NCI-H345 (cell line): ENCODE measurements at regions not wholly inside any gene's neighbourhood (a gene's known extent, or its start where the extent isn't known, plus 50 kb on each side); places are given as distances from the start of the nearest gene placed in this dataset.
"Not testable (repeated sequence)": the region's sequence is repeated elsewhere in the genome, so short reads cannot be mapped to it uniquely, and the experiment has no call there.

Experiments
- DNase-seq: peaks from one replicate; lab custom pipeline; 2025; lab: John Stamatoyannopoulos, UW

DNA sequence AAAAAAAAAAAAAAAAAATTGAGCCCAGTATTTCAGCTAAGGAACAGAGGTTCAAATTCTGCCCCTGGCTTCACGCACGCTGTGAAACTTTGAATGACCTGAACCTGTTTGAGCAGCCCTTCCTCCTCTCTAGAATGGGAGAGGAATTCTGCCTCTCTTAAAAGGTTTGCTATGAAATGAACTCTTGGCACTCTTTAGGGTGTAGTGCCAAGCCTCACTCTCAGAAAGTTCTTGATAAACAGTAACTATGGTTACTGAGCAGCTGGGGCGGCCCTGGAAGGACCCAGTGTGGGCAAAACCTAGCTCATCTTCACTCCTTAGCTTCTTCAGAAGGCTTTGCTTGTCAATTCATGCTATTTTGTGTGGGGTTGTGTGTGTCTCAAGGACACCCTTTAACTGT, 73.7 kb downstream of the GEMIN8 start:
- DNase-seq = no peak

DNA sequence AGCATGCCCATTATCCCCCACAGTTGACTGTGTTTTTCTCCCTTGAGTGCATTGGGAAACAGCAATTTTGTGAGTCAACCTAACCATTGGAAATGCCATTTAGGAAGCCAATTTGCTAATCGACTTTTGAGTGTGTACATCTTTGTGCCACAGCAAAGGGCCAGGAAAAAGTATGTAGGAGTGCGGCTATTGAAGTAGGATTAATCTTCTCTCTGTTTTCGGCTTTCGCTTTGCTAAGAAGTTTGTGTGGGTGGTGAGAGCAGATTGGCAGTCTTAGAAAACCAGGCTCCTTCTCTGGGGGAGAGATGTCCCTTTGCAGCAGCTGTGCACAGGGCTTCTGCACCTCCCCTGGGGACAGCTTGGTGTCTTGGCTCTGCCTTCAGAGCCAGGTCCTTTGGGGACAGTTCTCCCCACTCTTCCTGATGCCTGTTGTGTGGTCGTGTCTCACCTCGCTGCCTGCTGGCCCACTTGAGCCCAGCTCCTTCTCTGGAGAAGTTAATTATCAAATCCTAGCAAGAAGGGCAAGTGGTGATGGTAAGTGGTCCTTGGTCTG, 74.5 kb downstream of the GEMIN8 start:
- DNase-seq = no peak

DNA sequence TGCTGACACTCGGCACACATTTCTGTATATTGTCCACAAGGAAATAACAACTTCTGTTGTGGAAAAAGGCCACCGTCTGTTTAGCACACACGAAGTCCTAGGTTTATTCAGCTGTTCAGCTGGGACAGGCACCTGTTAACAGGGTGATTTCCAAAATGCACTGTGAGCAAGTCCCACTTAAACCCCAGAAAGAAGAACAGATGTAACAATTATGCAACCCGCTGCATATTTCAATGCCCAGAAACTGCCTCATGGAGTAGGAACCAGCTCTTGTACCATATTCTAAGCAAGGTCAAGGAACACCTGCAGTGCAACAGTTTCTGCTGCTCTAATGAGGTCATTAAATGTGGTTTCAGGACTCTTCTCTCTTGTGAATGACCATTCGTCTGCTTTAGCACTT, 77.1 kb downstream of the GEMIN8 start:
- no peak for DNase-seq

DNA sequence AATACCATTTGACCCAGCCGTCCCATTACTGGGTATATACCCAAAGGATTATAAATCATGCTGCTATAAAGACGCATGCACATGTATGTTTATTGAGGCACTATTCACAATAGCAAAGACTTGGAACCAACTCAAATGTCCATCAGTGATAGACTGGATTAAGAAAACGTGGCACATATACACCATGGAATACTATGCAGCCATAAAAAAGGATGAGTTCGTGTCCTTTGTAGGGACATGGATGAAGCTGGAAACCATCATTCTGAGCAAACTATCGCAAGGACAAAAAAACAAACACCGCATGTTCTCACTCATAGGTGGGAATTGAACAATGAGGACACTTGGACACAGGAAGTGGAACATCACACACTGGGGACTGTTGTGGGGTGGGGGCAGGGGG, 83.5 kb downstream of the GEMIN8 start:
- DNase-seq = not testable (repeated sequence)

DNA sequence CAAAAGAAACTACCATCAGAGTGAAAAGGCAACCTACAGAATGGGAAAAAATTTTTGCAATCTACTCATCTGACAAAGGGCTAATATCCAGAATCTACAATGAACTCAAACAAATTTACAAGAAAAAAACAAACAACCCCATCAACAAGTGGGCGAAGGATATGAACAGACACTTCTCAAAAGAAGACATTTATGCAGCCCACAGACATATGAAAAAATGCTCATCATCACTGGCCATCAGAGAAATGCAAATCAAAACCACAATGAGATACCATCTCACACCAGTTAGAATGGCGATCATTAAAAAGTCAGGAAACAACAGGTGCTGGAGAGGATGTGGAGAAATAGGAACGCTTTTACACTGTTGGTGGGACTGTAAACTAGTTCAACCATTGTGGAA, 83.9 kb downstream of the GEMIN8 start:
- DNase-seq = not testable (repeated sequence)

DNA sequence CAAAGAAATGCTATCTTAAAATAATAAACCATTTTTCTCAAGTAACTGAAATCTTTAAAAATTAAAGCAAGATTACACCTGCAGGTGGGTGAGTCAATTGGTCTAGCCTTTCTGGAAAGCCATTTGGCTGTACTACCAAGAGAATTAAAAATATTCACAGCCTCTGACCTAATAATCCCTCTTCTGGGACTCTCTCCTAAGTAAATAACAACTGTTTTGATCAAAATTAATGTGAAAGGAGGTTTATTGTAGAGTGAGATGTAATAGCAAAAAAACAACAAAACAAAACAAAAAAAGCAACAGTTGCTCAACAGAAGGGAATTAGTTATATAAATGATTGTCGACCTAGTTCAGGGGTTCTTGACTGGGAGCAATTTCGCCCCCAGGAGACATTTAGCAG, 89.0 kb downstream of the GEMIN8 start:
- DNase-seq = no peak

DNA sequence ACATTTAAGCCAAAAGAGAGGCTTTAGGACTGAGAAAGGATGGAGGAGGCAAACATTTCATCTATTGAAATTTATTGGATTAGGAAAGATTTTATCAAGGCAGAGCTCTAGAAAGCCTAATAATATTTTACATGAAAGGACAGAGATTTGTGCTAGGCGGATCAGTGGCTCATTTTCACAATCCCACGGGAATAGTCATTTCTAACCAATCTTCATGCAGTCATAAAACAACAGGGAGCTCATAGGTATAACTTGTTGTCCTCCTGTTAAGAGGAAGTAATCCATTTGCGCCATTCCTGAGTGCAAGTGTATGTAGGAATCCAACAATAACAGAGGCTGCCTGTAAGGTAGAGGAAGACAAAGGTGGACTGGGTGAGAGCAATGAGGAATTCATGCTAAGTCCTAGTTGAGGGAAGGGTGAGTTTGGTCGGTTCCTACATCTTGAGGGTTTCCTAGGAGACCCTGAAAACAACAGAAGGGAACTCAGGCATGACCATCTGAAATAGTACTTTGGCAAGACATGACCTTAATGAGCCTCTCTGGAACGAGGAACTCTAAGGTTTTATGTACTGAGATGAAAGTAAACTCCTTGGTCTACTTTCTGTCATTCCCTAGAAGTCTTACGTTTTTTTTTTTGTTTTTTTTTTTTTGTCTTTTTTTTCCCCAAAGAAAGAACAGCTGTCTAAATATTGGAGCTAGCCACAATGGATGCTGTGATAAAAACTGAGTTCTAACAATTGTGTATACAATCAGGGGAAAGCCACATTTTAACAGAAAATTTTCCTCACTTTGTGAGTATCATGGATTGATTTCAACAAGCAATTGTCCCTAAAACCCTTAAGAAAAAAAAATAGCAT, 89.7 kb downstream of the GEMIN8 start:
- no peak for DNase-seq

DNA sequence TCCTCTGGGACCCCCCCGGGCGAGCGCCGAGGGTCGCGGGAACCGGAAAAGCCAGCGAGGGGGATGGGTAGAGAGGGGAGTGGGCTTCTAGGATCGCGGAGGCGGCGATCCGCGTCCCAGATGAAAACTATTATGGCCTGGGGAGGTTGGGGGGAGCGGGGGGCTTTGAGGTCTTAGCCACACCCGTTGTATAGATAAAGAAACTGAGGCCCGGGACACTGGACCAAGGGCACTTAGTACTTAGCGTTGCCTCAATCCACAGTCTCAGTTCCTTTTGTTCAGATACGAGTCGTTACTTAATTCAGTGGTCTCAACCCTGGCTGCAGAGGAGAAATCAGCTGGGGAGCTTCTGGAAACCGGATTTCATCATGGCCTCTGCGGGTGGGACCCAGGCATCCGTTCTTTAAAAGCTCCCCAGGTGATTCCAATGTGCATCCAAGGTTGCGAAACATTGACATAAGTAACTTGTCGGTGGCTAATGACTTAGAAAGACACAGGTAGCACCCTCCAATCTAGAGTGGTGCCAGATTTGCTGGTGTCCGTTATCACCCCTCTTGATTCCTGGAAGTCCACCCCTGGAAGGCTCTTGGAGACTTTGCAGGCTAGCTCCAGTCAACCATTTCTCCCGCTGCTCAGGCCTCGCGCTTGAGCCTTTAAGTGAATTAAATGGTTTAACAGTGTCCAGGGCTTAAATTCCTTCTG, 90.7 kb downstream of the GEMIN8 start:
- no peak for DNase-seq

DNA sequence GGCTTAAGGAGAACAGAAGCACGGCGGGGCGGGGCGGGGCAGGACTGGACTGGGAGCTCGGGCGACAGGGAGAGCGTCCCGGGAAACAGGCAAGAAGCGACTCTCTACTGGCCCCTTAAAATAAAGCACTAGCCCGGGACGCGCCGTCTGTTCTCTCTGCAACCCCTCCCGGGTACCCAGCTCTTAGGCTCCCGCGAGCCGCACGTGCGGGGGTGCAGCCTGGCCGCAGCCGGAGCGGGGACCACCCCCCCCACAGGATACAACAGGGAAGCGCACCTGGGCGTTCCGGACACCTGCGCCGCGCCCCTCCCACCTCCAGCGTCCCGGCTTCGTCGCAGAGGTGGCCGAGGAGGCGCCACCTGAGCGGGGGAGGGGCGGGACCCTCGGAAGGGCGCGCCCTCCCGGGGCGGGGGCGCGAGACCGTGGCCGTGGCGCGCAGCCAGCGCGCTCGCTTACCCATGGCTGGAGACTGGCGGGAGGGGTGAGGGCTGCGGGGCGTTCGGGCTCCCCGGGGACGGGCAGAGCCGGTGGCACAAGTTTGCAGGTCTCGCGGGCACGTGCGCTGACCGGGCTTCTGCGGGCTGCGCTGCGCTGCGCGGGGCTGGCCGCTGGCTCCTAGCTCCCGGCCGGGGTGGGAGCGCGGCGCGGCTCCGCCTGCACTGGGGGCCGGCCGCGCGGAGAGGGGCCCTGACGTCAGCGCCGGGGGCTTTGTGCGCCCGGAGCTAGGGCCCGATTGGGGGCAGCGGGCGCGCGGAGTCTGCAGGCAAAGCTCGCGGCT, 91.5 kb downstream of the GEMIN8 start:
- DNase-seq = peak; percentile 43

DNA sequence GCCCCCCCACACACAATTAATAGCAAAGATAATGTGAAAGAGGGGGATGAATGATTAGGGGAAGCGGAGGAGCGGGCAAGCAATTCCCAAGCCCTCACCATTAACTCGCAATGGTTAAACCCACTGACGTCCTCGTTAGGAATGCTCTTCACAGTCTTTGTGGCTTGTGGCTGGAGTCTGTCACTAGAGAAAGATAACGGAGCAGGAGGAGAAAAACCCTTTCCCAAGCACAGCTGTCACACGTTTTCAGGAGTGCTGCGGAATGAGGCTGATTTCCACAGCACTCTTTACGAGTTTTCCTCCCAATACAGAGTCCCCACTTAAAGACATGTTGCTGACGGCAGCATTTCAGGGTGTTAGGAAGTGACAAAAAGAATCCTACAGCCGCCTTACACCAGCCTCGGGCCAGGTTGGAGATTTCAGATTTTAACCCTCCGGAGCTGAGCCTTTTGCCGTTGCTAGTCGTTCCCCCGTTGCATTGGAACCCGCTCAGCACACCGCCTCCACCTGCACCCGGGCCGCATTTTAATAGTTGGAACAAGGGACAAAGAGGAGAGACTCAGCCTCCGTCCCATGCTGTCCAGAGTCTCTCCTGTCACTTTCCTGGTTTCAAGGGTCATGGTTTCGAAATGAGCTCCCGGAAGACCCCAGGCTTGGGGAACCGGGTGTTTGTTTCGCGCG, 92.2 kb downstream of the GEMIN8 start:
- DNase-seq = peak; percentile 8

DNA sequence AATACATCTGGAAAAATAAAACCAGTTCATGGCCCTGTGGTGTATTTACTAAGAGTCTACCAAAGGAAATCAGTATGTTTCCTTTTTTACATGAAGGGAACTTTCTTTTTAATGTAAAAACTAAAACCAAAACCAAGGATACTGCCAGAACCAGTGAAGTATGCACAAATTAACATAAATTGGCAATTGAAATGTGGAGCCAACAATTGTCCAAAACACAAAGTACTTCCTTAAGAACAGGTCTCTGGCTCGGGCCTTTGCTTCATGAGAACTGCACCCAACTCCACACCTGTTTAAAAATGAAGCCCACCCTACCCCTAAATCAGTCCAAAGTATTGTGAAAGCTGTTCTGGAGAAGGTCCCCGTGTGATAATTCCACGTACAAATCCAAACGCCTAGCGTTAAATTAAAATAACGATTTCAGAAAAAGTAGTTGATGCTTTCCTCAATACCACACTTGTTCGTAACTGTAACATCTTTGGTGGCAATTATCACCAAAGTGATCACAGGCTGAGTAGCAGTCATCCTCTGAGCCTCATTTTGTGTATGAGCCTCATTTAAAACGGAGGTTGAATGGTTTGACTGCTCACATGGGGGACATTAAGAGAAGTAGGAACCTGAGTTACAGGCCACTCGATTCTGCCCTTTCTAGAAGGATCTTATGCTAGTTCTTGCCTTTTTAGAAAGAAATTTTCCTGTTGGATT, 93.0 kb downstream of the GEMIN8 start:
- no peak for DNase-seq

DNA sequence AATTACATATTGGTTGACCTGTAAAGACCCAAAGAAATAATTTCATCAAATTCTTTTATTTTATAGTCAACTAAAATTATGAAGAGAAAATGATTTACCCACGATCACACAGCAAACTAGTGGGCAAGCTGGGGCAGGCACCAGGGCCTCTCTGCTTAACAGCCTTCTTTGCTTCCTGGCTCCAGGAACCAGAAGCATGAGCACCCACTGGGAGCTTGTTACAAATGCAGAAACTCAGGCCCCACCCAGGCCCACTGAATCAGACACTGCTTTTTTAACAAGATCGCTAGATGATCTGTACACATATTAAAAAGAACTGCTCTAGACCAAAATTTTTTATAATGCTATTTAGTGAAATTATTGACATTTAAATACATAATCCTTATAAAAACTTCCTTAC, 95.0 kb downstream of the GEMIN8 start:
- DNase-seq = no peak

DNA sequence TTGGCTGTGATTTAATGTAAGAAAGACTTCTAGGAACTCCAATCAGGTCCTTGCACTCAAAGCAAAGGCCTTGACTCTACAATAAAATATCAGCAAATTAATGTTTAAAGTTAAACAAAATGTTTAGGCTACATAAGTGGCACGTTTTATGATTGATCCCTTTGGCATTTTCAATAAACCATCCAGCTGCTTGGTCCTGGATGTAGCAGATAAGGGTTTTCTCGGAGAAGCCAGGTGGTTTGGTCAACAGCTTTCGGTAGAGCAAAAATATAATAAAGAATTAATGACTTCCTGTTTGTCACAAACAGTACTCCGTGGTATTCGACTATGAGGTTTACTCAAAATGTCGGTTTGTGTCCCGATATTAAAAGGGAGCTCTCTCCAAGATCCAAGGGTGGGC, 95.8 kb downstream of the GEMIN8 start:
- no peak for DNase-seq

DNA sequence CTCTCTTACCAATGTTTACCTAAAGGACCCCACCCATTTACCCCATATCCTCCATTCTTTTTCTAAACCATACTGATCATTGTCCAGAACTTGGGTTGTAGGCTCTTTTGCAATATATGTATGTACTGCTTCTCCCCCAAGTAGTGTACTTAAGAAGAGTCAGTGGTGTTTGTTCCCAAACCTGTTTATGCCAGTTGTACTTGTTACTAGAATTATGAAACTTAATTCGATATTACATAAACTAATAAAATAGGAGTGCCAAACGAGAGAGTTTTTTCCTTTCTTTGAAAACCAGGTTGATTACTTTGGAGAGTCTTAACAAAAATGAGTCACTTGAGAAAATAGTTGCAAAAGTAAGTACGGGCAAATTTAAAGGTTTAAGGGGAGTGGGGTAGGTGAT, 96.3 kb downstream of the GEMIN8 start:
- DNase-seq = no peak

DNA sequence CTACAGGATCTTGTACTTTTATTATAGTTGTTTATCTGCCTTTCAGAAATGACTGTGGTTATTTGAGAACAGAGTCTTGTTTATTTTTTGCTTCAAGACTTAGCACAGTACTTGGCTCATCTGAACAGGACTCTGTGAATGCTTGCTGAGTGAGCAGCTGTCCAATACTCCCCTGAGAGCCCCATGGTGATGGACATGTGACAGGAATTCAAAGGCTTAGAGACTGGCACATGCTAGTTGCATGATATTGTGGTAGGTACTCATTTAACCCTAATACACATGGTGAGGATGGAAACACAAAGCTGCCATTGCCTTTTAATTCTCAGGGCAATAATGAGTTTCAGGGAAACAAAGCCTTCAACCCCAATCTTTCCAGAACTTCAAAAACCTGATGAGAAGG, 97.3 kb downstream of the GEMIN8 start:
- peak; percentile 33 for DNase-seq

DNA sequence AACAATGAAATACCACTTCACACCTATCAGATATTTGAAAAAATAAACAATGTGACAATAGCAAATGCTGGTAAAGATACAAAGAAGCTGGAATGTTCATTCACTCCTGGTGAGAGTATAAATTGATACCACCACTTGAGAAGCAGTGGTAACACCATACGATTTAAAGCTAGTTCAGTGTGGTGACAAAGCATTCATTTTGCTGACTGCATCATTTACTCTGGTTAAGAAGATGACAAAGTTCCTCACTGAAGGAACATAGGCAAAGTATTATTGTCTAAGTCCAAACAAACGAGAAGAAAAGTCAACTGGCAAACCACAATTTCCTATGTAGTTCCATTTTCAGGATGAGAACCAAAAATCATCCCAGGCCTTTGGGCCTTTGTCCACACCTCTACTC, 102.5 kb downstream of the GEMIN8 start:
- no peak for DNase-seq

DNA sequence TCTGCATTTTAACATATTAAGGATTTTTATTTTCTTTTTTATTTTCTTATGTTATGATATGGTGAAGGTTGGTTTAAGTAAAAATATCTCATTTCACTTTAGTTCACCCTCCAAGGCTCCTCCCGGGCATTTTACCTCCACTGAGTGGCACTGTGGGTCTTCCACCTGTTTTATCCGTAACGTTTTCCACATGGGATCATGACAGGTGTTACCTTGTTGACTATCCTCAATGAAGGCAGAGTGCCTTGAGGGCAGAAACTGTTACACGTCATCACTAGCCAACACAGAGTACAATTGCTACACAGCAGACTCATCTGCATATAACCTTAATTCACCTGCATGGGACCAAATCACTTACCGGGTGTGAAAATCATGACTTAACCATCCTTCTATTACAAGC, 105.8 kb downstream of the GEMIN8 start:
- DNase-seq = peak; percentile 73

DNA sequence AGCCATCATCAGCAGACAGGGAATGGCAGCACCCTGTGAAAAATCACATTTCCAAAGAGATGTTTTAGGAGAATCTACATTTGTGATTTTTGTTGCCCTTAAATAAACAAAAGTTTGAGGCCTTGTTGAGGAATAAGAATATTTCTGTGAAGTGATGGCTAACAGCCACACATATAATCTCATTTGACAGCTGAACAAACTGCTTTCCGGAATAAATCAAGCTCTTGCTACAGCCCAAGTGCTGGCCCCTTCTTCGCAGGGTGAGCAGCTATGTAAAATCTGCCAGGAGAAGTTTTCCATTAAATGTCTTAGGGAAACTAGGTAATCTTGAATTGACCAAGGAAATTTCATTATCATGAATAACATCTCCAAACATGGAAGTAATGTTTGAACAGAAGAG, 106.4 kb upstream of the GPM6B start:
- DNase-seq = no peak

DNA sequence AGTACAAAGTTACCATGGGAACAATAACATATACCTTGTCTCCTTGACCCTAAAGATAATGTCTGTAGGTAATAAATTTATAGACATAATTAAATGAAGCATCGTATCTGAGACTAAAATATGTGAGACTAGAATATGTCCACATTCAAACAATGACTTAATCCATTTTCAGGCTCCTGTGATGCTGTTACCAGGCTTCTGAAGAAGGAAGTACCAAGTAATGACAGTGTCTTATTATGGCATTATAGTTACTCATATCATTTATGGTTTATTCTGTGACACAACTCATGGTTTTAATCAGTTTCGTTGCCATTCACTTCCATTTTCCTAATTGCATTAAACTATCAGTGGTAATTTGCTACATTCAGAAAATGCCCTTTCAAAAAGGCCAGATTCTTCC, 100.6 kb upstream of the GPM6B start:
- no peak for DNase-seq

DNA sequence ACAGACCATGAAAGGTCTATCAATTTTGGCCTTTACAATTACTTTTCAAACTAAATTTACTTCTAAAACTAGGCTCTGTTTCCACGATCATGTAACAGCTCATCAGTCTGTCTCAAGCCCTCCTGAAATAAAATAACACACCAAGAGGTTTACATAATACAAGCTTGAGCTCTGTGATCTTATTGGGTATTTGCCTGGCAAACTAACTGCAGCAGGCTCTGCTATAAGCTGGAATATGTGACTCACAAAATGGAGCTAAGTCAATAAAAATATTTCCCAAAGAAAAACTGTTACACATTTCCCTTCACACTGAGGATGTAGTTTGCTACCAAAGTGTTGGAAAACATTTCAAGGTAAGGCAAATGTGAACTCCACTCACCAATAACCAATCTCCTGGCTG, 94.7 kb upstream of the GPM6B start:
- DNase-seq = no peak

DNA sequence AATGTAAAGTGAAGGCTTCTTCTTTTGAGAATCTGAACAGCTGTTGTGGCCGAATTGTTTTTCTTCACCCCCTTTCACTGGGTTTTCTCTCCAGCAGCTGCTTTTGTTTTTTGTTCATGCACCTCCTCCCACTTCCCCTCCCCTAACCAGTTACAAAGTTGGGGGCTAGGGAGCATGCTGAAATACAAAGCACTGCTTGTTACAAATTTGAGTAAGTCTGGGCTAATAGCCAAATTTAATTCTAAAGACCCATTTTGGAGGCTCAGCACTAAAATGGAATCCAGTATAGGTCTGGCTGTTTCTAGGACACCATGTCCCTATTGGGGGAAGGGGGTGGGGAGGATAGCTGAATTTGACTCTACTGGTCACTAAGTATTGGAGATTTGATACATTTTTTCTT, 89.2 kb upstream of the GPM6B start:
- DNase-seq = no peak
